ENCODE measurements at regions not wholly inside any gene's neighbourhood (a gene's known extent, or its start where the extent isn't known, plus 50 kb on each side); places are given as distances from the start of the nearest gene placed in this dataset.

GRCh38 chr4:123034023-123034422 is 111.6 kb upstream of the NUDT6 start:
- Histone ChIP-seq H3K36me3 (ENCODE audit: control insufficient read depth, insufficient read depth, low read length) (no peaks in the 10 kb centered on the region), H3K9ac (no peak overlapping the region), H2AFZ (no peak overlapping the region), H3K27ac (no peak overlapping the region), H3K9me3 (ENCODE audit: control insufficient read depth, low read length) (no peaks in the 10 kb centered on the region), H3K4me2 (ENCODE audit: low read length) (no peak overlapping the region), H3K27me3 (ENCODE audit: control insufficient read depth, insufficient read depth, low read length) (no peaks in the 10 kb centered on the region), H3K79me2 (no peaks in the 10 kb centered on the region), H3K4me3 (ENCODE audit: low read depth, low read length) (no peak overlapping the region), H3K4me1 (no peaks in the 10 kb centered on the region)
- no peak for TF ChIP-seq CTCF (IDR thresholded peaks at IDR 0.05)

DNA sequence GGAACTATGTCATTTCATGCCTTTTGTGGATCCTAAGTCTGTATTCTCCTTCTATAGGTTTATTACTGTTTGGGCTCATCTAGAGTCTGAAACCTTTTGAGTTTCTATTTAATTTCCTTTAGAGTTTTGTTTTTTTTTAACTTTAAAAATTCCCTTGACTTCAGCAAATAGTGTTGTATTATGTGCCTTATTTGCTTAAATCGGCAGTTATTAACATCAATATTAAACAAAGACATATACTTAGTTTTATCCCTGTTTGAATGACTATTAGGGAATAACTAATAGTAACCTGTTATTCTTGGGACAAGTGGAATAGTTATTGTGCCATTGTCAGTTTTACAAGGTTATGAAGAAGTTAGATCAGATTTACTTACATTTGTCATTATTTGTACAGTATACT is 112.8 kb upstream of the NUDT6 start:
- H3K79me2 ChIP-seq, result no peaks in the 10 kb centered on the region
- H3K27ac ChIP-seq, result no peak overlapping the region
- H3K4me2 ChIP-seq (ENCODE audit: low read length), result no peak overlapping the region
- H3K4me1 ChIP-seq, result no peaks in the 10 kb centered on the region
- H3K36me3 ChIP-seq (ENCODE audit: control insufficient read depth, insufficient read depth, low read length), result no peaks in the 10 kb centered on the region
- H2AFZ ChIP-seq, result no peak overlapping the region
- H3K4me3 ChIP-seq (ENCODE audit: low read depth, low read length), result no peak overlapping the region
- TF ChIP-seq CTCF (IDR thresholded peaks at IDR 0.05), result no peak
- no peak overlapping the region for H3K9ac ChIP-seq
- H3K9me3 ChIP-seq (ENCODE audit: control insufficient read depth, low read length), result no peaks in the 10 kb centered on the region
- H3K27me3 ChIP-seq (ENCODE audit: control insufficient read depth, insufficient read depth, low read length), result no peaks in the 10 kb centered on the region

GRCh38 chr4:123037804-123038203 is 115.4 kb upstream of the NUDT6 start:
- no peak for TF ChIP-seq CTCF (IDR thresholded peaks at IDR 0.05)
- no peak overlapping the region for H3K27ac ChIP-seq
- H3K9me3 ChIP-seq (ENCODE audit: control insufficient read depth, low read length), result no peaks in the 10 kb centered on the region
- H2AFZ ChIP-seq, result no peak overlapping the region
- no peaks in the 10 kb centered on the region for H3K27me3 ChIP-seq (ENCODE audit: control insufficient read depth, insufficient read depth, low read length)
- H3K4me2 ChIP-seq (ENCODE audit: low read length), result no peak overlapping the region
- H3K4me3 ChIP-seq (ENCODE audit: low read depth, low read length), result no peak overlapping the region
- H3K4me1 ChIP-seq, result no peaks in the 10 kb centered on the region
- no peak overlapping the region for H3K9ac ChIP-seq
- no peaks in the 10 kb centered on the region for H3K36me3 ChIP-seq (ENCODE audit: control insufficient read depth, insufficient read depth, low read length)
- no peaks in the 10 kb centered on the region for H3K79me2 ChIP-seq

DNA sequence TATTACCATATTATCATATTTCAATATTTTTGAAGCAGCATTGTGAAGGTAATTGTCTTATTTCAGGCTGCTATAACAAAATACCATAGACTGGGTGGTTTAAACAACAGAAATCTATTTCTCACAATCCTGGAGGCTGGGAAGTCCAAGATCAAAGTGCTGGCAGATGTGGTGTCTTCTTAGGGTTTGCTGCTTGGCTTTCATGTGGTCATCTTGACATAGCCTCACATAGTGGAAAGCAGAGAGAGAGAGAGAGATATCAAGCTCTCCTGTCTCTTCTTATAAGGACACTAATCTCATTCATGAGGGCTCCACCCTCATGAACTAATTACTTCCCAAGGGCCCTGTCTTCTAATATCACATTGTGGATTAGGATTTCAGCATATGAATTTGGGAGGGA is 119.7 kb upstream of the NUDT6 start:
- Histone ChIP-seq H3K4me1 (no peaks in the 10 kb centered on the region), H3K4me2 (ENCODE audit: low read length) (no peak overlapping the region), H3K27me3 (ENCODE audit: control insufficient read depth, insufficient read depth, low read length) (no peaks in the 10 kb centered on the region), H3K4me3 (ENCODE audit: low read depth, low read length) (no peak overlapping the region), H2AFZ (no peak overlapping the region), H3K79me2 (no peaks in the 10 kb centered on the region), H3K9ac (no peak overlapping the region), H3K27ac (no peak overlapping the region), H3K9me3 (ENCODE audit: control insufficient read depth, low read length) (no peaks in the 10 kb centered on the region), H3K36me3 (ENCODE audit: control insufficient read depth, insufficient read depth, low read length) (no peaks in the 10 kb centered on the region)
- TF ChIP-seq CTCF (IDR thresholded peaks at IDR 0.05), result no peak

DNA sequence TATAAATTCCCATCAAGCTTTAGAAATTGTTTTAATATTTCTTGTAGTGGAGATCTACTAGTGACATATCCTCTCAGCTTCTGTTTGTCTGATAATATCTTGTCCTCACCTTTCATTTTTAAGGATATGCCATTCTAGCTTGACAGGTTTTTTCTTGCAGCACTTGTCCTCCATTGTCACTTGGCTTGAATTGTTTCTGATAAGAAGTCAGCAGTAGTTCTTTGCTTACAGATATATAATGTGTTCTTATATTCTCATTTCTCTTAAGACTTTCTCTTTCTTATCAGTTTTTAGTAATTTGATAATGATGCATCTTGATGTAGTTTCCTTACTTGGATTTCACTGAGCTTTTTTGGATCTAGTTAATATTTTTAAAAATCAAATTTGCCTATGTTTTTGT is 120.6 kb upstream of the NUDT6 start:
- Histone ChIP-seq H3K9me3 (ENCODE audit: control insufficient read depth, low read length) (no peaks in the 10 kb centered on the region), H3K36me3 (ENCODE audit: control insufficient read depth, insufficient read depth, low read length) (no peaks in the 10 kb centered on the region), H3K9ac (no peak overlapping the region), H3K4me1 (no peaks in the 10 kb centered on the region), H3K79me2 (no peaks in the 10 kb centered on the region), H2AFZ (no peak overlapping the region), H3K27me3 (ENCODE audit: control insufficient read depth, insufficient read depth, low read length) (no peaks in the 10 kb centered on the region), H3K4me3 (ENCODE audit: low read depth, low read length) (no peak overlapping the region), H3K4me2 (ENCODE audit: low read length) (no peak overlapping the region), H3K27ac (no peak overlapping the region)
- TF ChIP-seq CTCF (IDR thresholded peaks at IDR 0.05), result no peak
